RWPE2 (cell line): ENCODE measurements at regions not wholly inside any gene's neighbourhood (a gene's known extent, or its start where the extent isn't known, plus 50 kb on each side); places are given as distances from the start of the nearest gene placed in this dataset.

Source experiments
- ATAC-seq: fragments of 200-7000 bp; cut with Tn5 transposase; 3 replicates; pipeline ENCODE4 v1.9.1; 2021; ENCODE audit warnings: low read depth
- DNase-seq: peaks from one replicate; pipeline ENCODE4 v3.0.0-alpha.2; 2020; ENCODE audit warnings: low spot score
- H3K27ac ChIP-seq: fragments of 450-650 bp; 2 replicates; pipeline ENCODE4 v1.5.1; 2017; ENCODE audit warnings: mild to moderate bottlenecking; ENCODE audit not compliant: poor library complexity, severe bottlenecking
- H3K27me3 ChIP-seq: fragments of 250-450 bp; sonication (Bioruptor Pico); 2 replicates; pipeline ENCODE4 v1.5.1; 2021; ENCODE audit warnings: mild to moderate bottlenecking, moderate library complexity; ENCODE audit not compliant: insufficient read depth, poor library complexity, severe bottlenecking
- H3K36me3 ChIP-seq: fragments of 250-450 bp; sonication (Bioruptor Pico); 2 replicates; pipeline ENCODE4 v1.5.1; 2020; ENCODE audit warnings: low read depth, mild to moderate bottlenecking, moderate library complexity
- H3K4me1 ChIP-seq: fragments of 250-450 bp; sonication (Bioruptor Pico); 2 replicates; pipeline ENCODE4 v1.5.1; 2021; ENCODE audit warnings: mild to moderate bottlenecking, moderate library complexity; ENCODE audit not compliant: insufficient read depth, poor library complexity, severe bottlenecking
- H3K4me3 ChIP-seq: fragments of 250-450 bp; sonication (Bioruptor Pico); 2 replicates; pipeline ENCODE4 v1.5.1; 2021; ENCODE audit warnings: mild to moderate bottlenecking, moderate library complexity; ENCODE audit not compliant: severe bottlenecking
- H3K9me3 ChIP-seq: fragments of 250-450 bp; sonication (Bioruptor Pico); 2 replicates; pipeline ENCODE4 v1.5.1; 2021; ENCODE audit warnings: mild to moderate bottlenecking, moderate library complexity; ENCODE audit not compliant: severe bottlenecking
- TF ChIP-seq, protein P1 (sequence below): fragments of 450-650 bp; IDR thresholded peaks from one replicate; pipeline ENCODE4 v1.5.1; 2017; ENCODE audit warnings: mild to moderate bottlenecking, moderate library complexity; ENCODE audit not compliant: poor library complexity, severe bottlenecking

DNA sequence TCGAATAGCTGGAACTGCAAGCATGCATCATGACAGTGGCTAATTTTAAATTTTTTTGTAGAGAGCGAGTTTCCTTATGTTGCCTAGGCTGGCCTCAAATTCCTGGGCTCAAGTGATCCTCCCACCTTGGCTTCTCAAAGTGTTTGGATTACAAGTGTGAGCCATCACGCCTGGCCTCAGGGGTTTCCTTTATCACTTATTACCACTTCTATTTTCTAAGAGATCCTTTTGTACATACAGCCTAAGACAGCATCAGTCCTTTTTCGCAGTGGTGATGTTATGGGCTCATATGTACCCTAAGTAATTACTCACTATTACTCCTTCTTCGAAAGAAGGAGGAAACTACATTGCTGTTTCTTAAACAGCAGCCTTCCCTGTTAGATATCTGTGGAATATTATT lies 54.1 kb upstream of the CDKN2AIP start:
- no peaks in the 10 kb centered on the region for H3K36me3 ChIP-seq
- DNase-seq = no peak
- H3K27ac ChIP-seq = no peak overlapping the region
- no peaks in the 10 kb centered on the region for H3K27me3 ChIP-seq
- H3K4me3 ChIP-seq = no peak overlapping the region
- TF ChIP-seq, protein P1, sequence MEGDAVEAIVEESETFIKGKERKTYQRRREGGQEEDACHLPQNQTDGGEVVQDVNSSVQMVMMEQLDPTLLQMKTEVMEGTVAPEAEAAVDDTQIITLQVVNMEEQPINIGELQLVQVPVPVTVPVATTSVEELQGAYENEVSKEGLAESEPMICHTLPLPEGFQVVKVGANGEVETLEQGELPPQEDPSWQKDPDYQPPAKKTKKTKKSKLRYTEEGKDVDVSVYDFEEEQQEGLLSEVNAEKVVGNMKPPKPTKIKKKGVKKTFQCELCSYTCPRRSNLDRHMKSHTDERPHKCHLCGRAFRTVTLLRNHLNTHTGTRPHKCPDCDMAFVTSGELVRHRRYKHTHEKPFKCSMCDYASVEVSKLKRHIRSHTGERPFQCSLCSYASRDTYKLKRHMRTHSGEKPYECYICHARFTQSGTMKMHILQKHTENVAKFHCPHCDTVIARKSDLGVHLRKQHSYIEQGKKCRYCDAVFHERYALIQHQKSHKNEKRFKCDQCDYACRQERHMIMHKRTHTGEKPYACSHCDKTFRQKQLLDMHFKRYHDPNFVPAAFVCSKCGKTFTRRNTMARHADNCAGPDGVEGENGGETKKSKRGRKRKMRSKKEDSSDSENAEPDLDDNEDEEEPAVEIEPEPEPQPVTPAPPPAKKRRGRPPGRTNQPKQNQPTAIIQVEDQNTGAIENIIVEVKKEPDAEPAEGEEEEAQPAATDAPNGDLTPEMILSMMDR = no peak
- H3K4me1 ChIP-seq = no peaks in the 10 kb centered on the region
- peak; percentile 41; the same call in 1 of the 3 replicates for ATAC-seq
- H3K9me3 ChIP-seq = no peaks in the 10 kb centered on the region

DNA sequence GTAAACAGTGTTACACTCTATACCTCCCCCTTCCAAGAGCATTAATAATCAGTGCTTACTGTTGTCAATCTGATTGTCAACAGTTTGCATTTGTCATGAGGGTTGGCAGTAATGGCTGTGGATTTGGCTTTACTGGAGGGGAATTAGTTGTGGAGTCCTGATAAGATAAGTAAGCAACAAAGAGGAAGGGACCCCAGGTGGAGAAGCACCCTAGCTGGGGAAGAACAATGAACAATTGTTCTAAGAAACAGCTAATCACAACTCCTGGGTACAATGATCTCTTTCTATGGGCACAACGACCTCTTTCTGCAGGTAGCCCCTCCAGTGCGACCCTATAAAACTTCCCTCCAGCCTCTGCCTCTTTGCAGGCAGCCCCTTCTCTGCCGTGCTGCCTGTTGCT lies 53.2 kb upstream of the CDKN2AIP start:
- ATAC-seq (no peak), DNase-seq (no peak)
- no peaks in the 10 kb centered on the region for H3K9me3 ChIP-seq
- H3K4me1 ChIP-seq = no peaks in the 10 kb centered on the region
- H3K27me3 ChIP-seq = no peaks in the 10 kb centered on the region
- H3K27ac ChIP-seq = no peak overlapping the region
- H3K4me3 ChIP-seq = no peak overlapping the region
- no peaks in the 10 kb centered on the region for H3K36me3 ChIP-seq
- TF ChIP-seq, protein P1 = no peak

DNA sequence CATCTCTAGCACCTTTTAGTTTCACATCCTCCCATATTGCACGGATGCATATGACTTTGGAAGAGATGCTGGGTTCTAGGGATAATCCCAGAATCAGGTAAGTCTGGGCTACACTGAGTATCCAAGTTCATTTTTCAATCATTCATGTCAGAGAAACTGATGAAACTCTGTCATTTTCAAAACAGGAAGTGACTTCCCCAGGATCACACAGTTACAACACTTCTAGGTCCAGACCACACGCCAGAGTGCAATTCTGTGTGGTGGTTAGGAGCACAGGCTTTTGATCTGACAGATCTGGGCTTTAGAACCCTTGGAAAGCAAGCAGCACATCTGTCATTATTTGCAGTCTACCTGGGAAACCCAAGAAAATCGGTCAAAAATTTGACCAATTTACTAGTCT lies 52.1 kb upstream of the CDKN2AIP start:
- no peak for ATAC-seq
- TF ChIP-seq, protein P1 = no peak
- no peak overlapping the region for H3K4me3 ChIP-seq
- no peak for DNase-seq
- H3K36me3 ChIP-seq = no peaks in the 10 kb centered on the region
- H3K27me3 ChIP-seq = no peaks in the 10 kb centered on the region
- H3K9me3 ChIP-seq = no peaks in the 10 kb centered on the region
- no peaks in the 10 kb centered on the region for H3K4me1 ChIP-seq
- no peak overlapping the region for H3K27ac ChIP-seq

DNA sequence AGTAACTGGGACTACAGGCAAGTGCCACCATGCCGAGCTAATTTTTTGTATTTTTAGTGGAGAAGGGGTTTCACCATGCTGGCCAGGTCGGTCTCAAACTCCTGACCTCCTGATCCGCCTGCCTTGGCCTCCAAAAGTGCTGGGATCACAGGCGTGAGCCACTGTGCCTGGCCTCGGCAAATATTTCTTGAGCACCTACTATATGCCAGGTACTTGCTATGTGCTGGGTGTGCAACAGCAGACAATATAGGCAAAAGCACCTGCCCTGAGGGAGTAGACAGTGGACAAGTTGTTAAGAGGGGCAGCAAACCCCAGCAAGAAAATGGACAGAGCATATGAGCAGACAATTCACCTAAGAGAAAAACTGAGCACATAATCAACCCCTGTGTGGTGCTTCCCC lies 51.0 kb upstream of the CDKN2AIP start:
- DNase-seq = no peak
- no peak overlapping the region for H3K4me3 ChIP-seq
- H3K27me3 ChIP-seq = no peaks in the 10 kb centered on the region
- H3K27ac ChIP-seq = no peak overlapping the region
- no peaks in the 10 kb centered on the region for H3K4me1 ChIP-seq
- no peak for ATAC-seq
- H3K36me3 ChIP-seq = no peaks in the 10 kb centered on the region
- no peaks in the 10 kb centered on the region for H3K9me3 ChIP-seq
- TF ChIP-seq, protein P1 = no peak

DNA sequence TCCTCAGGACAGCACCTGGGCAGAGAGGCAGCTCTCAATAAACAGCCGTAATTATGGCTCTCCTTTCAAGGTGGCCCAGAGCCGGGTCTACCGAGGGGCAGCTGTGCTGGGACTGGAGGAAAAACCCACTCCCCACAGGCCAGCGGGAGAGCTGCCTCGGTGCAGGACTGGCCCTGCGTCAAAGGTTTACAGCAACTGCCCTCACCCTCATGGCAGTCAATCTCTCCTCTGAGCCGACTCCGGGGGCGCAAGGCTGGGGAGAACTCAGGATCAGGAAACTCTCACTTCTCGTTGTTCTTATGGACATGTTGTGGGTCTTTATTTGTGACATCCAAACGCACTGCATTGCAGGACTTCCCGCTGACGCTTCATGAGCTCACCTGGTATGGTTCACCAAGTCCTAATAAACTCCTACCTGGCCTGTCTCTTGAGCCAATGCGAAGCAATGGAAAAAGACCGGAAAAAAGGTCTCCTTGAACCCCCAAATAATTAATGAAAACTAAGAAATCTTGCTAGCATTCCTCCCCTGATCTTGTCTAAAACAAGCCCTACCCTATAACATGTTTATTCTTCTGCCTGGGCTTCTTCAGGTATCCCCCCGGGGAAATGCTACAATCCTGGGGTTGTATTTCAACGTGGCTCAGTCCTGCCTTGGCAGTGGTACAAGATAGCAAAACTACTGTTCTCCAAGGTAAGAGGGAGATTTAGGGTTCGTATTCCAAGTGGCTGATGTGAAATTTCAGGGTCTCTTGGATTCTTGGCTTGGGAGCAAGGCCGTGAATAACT lies 50.1 kb upstream of the CDKN2AIP start:
- no peaks in the 10 kb centered on the region for H3K9me3 ChIP-seq
- no peak for ATAC-seq
- H3K4me3 ChIP-seq = no peak overlapping the region
- no peaks in the 10 kb centered on the region for H3K27me3 ChIP-seq
- no peaks in the 10 kb centered on the region for H3K4me1 ChIP-seq
- TF ChIP-seq, protein P1 = no peak
- H3K27ac ChIP-seq = no peak overlapping the region
- H3K36me3 ChIP-seq = no peaks in the 10 kb centered on the region
- DNase-seq = no peak
